ENCODE measurements at regions not wholly inside any gene's neighbourhood (a gene's known extent, or its start where the extent isn't known, plus 50 kb on each side); places are given as distances from the start of the nearest gene placed in this dataset.
"Not testable (repeated sequence)": the region's sequence is repeated elsewhere in the genome, so short reads cannot be mapped to it uniquely, and the experiment has no call there.

DNA sequence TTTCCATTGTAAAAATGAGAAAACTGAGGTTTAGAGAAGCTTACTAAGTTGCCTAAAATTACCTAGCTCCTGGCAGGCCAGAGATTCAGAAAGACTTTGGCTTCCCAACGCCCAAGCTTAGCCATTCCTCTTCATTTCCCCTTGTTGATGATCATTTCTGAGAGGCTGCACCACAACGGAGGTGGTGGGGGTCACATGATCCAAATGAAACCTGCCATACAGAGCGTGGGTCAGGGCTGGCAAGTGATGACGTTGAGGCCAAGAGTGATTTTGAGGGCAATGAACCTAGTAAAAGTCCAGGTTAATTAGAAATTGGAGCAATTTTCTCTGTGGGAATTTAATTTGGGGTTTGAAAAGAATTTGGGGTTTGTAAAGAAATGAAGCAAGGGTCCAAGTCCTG, 109.9 kb downstream of the TMEM182 start:
- H3K4me1 ChIP-seq (ENCODE audit: insufficient read depth): no peaks in the 10 kb centered on the region
- in situ Hi-C loops (cut with MboI): no loop called here
- no peaks in the 10 kb centered on the region for H3K9me3 ChIP-seq (ENCODE audit: low read depth)
- H3K4me2 ChIP-seq (ENCODE audit: unreplicated experiment): no peak overlapping the region
- H3K4me3 ChIP-seq: no peak overlapping the region
- no peaks in the 10 kb centered on the region for H3K36me3 ChIP-seq (ENCODE audit: low read depth)
- H3K9ac ChIP-seq: no peak overlapping the region
- no peaks in the 10 kb centered on the region for H4K20me1 ChIP-seq (ENCODE audit: insufficient read depth)
- no peak overlapping the region for H2AFZ ChIP-seq
- no peak for DNase-seq
- no peaks in the 10 kb centered on the region for H3K27me3 ChIP-seq (replicated peaks; ENCODE audit: insufficient read depth)
- H3K9me2 ChIP-seq (ENCODE audit: insufficient read depth): no peaks in the 10 kb centered on the region
- WGBS, 2 experiments (ENCODE audit: low coverage in 1 of 2, low lambda C conversion rate in 2 of 2, missing lambda C conversion rate in 2 of 2): 12% methylated on average over 4 of the region's 4 CpGs
- TF ChIP-seq EZH2phosphoT487 (IDR thresholded peaks at IDR 0.05; ENCODE audit: insufficient read depth, low read depth) (no peak), EZH2 (IDR thresholded peaks at IDR 0.05; ENCODE audit: insufficient read depth, poor library complexity, severe bottlenecking) (no peak)
- no peaks in the 10 kb centered on the region for H3F3A ChIP-seq (ENCODE audit: insufficient read depth)
- H3K79me2 ChIP-seq (ENCODE audit: insufficient read depth): no peaks in the 10 kb centered on the region
- no peak overlapping the region for H3K27ac ChIP-seq

DNA sequence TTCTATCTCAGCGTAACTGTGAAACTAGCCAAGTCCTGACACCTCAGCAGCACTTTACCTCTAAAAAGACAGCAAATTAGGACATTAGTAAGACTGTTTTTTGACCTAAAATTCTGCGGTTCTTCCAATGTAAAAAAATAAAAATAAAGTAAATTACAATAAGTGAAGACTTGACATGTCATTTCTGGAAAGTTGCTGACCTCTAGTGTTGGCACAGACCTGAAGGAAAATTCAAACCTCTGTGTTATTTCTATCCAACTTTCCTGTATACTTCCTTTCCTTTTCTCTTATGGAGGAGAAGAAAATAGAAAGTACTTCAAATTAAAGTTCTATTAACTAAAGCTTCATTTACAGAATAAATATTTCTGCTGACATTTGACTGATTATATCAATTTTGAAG, 110.6 kb downstream of the TMEM182 start:
- no peak overlapping the region for H3K9ac ChIP-seq
- no peaks in the 10 kb centered on the region for H3K27me3 ChIP-seq (replicated peaks; ENCODE audit: insufficient read depth)
- H3F3A ChIP-seq (ENCODE audit: insufficient read depth): no peaks in the 10 kb centered on the region
- H3K79me2 ChIP-seq (ENCODE audit: insufficient read depth): no peaks in the 10 kb centered on the region
- in situ Hi-C loops (cut with MboI): no loop called here
- H3K9me3 ChIP-seq (ENCODE audit: low read depth): no peaks in the 10 kb centered on the region
- H2AFZ ChIP-seq: no peak overlapping the region
- peak; percentile 2 for DNase-seq
- H3K36me3 ChIP-seq (ENCODE audit: low read depth): no peaks in the 10 kb centered on the region
- no peaks in the 10 kb centered on the region for H4K20me1 ChIP-seq (ENCODE audit: insufficient read depth)
- TF ChIP-seq EZH2 (IDR thresholded peaks at IDR 0.05; ENCODE audit: insufficient read depth, poor library complexity, severe bottlenecking) (no peak), EZH2phosphoT487 (IDR thresholded peaks at IDR 0.05; ENCODE audit: insufficient read depth, low read depth) (no peak)
- WGBS, 2 experiments (ENCODE audit: low coverage in 1 of 2, low lambda C conversion rate in 2 of 2, missing lambda C conversion rate in 2 of 2): 22 to 34% methylated on average over 2 of the region's 2 CpGs
- H3K4me2 ChIP-seq (ENCODE audit: unreplicated experiment): no peak overlapping the region
- no peaks in the 10 kb centered on the region for H3K9me2 ChIP-seq (ENCODE audit: insufficient read depth)
- H3K4me3 ChIP-seq: no peak overlapping the region
- no peak overlapping the region for H3K27ac ChIP-seq
- H3K4me1 ChIP-seq (ENCODE audit: insufficient read depth): no peaks in the 10 kb centered on the region

DNA sequence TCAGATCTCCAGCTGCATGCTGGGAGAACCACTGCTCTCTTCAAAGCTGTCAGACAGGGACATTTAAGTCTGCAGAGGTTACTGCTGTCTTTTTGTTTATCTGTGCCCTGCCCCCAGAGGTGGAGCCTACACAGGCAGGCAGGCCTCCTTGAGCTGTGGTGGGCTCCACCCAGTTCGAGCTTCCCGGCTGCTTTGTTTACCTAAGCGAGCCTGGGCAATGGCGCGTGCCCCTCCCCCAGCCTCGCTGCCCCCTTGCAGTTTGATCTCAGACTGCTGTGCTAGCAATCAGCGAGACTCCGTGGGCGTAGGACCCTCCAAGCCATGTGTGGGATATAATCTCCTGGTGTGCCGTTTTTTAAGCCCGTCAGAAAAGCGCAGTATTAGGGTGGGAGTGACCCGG, 117.7 kb downstream of the TMEM182 start:
- H3K4me3 ChIP-seq; H2AFZ ChIP-seq; H4K20me1 ChIP-seq (ENCODE audit: insufficient read depth); H3K27me3 ChIP-seq (replicated peaks; ENCODE audit: insufficient read depth); H3K79me2 ChIP-seq (ENCODE audit: insufficient read depth); H3K9ac ChIP-seq; H3K4me2 ChIP-seq (ENCODE audit: unreplicated experiment); H3F3A ChIP-seq (ENCODE audit: insufficient read depth); H3K9me3 ChIP-seq (ENCODE audit: low read depth); DNase-seq; H3K9me2 ChIP-seq (ENCODE audit: insufficient read depth); in situ Hi-C loops (cut with MboI); H3K36me3 ChIP-seq (ENCODE audit: low read depth); H3K4me1 ChIP-seq (ENCODE audit: insufficient read depth); H3K27ac ChIP-seq: not testable (repeated sequence)
- 59 to 61% methylated on average over 13 of the region's 13 CpGs for WGBS, 2 experiments (ENCODE audit: low coverage in 1 of 2, low lambda C conversion rate in 2 of 2, missing lambda C conversion rate in 2 of 2)

DNA sequence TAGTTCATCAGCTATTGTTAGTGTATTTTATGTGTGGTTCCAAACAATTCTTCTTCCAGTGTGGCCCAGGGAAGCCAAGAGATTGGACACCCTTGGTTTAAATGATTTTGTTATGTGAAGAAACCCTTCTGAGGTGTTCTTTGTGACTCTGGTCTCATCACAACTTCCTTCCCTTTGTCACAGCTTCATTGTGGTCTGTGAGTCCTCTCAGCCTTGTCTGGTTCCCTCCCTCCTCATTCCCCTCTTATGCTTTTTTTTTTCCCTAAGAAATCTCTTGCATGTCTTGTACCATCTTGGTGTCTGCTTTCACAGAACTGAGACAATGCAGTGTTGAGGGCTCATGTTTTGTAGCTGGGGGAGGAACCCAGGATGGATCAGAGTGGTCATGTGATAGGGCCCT, 118.9 kb downstream of the TMEM182 start:
- Histone ChIP-seq H3F3A (ENCODE audit: insufficient read depth) (no peaks in the 10 kb centered on the region), H3K79me2 (ENCODE audit: insufficient read depth) (no peaks in the 10 kb centered on the region), H3K4me3 (no peak overlapping the region), H3K9ac (no peak overlapping the region), H3K4me1 (ENCODE audit: insufficient read depth) (no peaks in the 10 kb centered on the region), H3K9me2 (ENCODE audit: insufficient read depth) (no peaks in the 10 kb centered on the region), H4K20me1 (ENCODE audit: insufficient read depth) (no peaks in the 10 kb centered on the region), H2AFZ (no peak overlapping the region), H3K9me3 (ENCODE audit: low read depth) (no peaks in the 10 kb centered on the region), H3K36me3 (ENCODE audit: low read depth) (no peaks in the 10 kb centered on the region), H3K27ac (no peak overlapping the region), H3K4me2 (ENCODE audit: unreplicated experiment) (no peak overlapping the region), H3K27me3 (replicated peaks; ENCODE audit: insufficient read depth) (no peaks in the 10 kb centered on the region)
- no peak for DNase-seq
- in situ Hi-C loops (cut with MboI): no loop called here
- TF ChIP-seq EZH2phosphoT487 (IDR thresholded peaks at IDR 0.05; ENCODE audit: insufficient read depth, low read depth) (no peak), EZH2 (IDR thresholded peaks at IDR 0.05; ENCODE audit: insufficient read depth, poor library complexity, severe bottlenecking) (no peak)

DNA sequence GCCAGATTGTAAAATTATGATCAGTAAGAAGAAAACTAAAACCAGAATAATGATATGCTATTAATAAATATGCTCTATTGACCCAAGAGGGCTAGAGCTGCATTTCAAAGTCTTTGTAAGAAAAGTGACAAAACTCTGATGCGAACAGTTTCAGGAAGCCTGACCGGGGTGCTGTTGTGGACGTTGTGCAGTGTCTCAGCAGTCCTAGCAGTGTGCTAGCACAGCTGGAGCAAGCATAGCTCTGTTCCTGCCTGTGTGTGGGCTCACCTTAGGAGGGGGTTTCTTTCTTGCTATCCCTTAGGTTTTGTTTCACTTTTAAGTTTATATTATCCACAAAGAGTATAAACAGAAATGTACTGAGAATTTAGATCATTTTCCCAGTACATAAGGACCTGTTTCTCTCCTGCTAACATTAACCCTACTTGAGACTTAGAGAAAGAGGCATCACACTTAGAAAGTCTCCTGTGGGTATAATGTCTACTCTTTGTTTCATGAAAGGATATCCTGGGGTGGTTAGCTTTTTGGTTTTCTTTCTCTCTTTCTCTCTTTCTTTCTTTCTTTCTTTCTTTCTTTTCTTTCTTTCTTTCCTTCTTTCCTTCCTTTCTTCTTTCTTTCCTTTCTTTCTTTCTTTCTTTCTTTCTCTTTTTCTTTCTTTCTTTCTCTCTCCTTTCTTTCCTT, 124.5 kb downstream of the TMEM182 start:
- no peak overlapping the region for H3K27ac ChIP-seq
- H3K9me3 ChIP-seq (ENCODE audit: low read depth): no peaks in the 10 kb centered on the region
- TF ChIP-seq EZH2phosphoT487 (IDR thresholded peaks at IDR 0.05; ENCODE audit: insufficient read depth, low read depth): no peak
- no peak for TF ChIP-seq EZH2 (IDR thresholded peaks at IDR 0.05; ENCODE audit: insufficient read depth, poor library complexity, severe bottlenecking)
- no peaks in the 10 kb centered on the region for H3F3A ChIP-seq (ENCODE audit: insufficient read depth)
- no peaks in the 10 kb centered on the region for H3K79me2 ChIP-seq (ENCODE audit: insufficient read depth)
- WGBS, 2 experiments (ENCODE audit: low coverage in 1 of 2, low lambda C conversion rate in 2 of 2, missing lambda C conversion rate in 2 of 2): 10 to 21% methylated on average over 3 of the region's 3 CpGs
- no peaks in the 10 kb centered on the region for H3K4me1 ChIP-seq (ENCODE audit: insufficient read depth)
- H3K4me2 ChIP-seq (ENCODE audit: unreplicated experiment): no peak overlapping the region
- no peak overlapping the region for H3K4me3 ChIP-seq
- H4K20me1 ChIP-seq (ENCODE audit: insufficient read depth): no peaks in the 10 kb centered on the region
- H3K27me3 ChIP-seq (replicated peaks; ENCODE audit: insufficient read depth): no peaks in the 10 kb centered on the region
- in situ Hi-C loops (cut with MboI): no loop called here
- H3K36me3 ChIP-seq (ENCODE audit: low read depth): no peaks in the 10 kb centered on the region
- no peak overlapping the region for H2AFZ ChIP-seq
- DNase-seq: no peak
- no peaks in the 10 kb centered on the region for H3K9me2 ChIP-seq (ENCODE audit: insufficient read depth)
- no peak overlapping the region for H3K9ac ChIP-seq

All from GM23248 (cell line).